Psoas muscle (tissue), 7 donors: ENCODE measurements at regions not wholly inside any gene's neighbourhood (a gene's known extent, or its start where the extent isn't known, plus 50 kb on each side); places are given as distances from the start of the nearest gene placed in this dataset.

Experiments used
- ATAC-seq, 4 donors: fragments of 200-7000 bp; cut with Tn5 transposase; one replicate each; pipeline ENCODE4 v1.9.1; 2020; ENCODE audit warnings: moderate library complexity in 3 of 4, mild to moderate bottlenecking in 2 of 4
- DNase-seq, 2 donors: peaks; one replicate each; pipeline ENCODE4 v3.0.0-alpha.2; 2020
- H3K27ac ChIP-seq: fragments of 200-600 bp; one replicate; pipeline ENCODE4 v1.8.0; 2022
- H3K27me3 ChIP-seq, 3 donors: fragments of 200-600 bp in 1 of 3; one replicate each; pipeline versions ENCODE4 v1.6.1 to v1.8.0; 2013 to 2022; ENCODE audit warnings: low read length in 2 of 3, mild to moderate bottlenecking in 2 of 3, moderate library complexity in 1 of 3; ENCODE audit not compliant: insufficient read depth in 3 of 3
- H3K36me3 ChIP-seq, 2 donors: fragments of 200-600 bp in 1 of 2; one replicate each; pipeline versions ENCODE4 v1.6.1 to v1.8.0; 2013 to 2022; ENCODE audit warnings: low read depth in 1 of 2, mild to moderate bottlenecking in 1 of 2, moderate library complexity in 1 of 2; ENCODE audit not compliant: insufficient read depth in 1 of 2
- H3K4me1 ChIP-seq: fragments of 200-600 bp; one replicate; pipeline ENCODE4 v1.8.0; 2022
- H3K4me3 ChIP-seq: fragments of 200-600 bp; one replicate; pipeline ENCODE4 v1.8.0; 2022; ENCODE audit warnings: mild to moderate bottlenecking
- H3K9me3 ChIP-seq: fragments of 200-600 bp; one replicate; pipeline ENCODE4 v1.8.0; 2022
- CTCF ChIP-seq: fragments of 200-600 bp; IDR thresholded peaks from one replicate; pipeline ENCODE4 v1.8.0; 2022; ENCODE audit warnings: antibody characterized with exemption
- WGBS, 3 donors: extraction: QIAGEN DNeasy Blood & Tissue Kit; methylation state at CpG; one replicate each; pipeline versions ENCODE4 v1.1.6 to v1.1.7; 2013; 5-methylcytosine and 5-hydroxymethylcytosine counted together
- intact Hi-C, 2 donors: fragments of 100-400 bp; cut with DNase I; formaldehyde crosslinking; loops; one replicate each; pipeline versions ENCODE4 v1.11.0 to v1.14.2; 2022
- donor health status: healthy with polysubstance abuse.
- donor health status: DM: no; HTN: no; CAD: no; lungs with moderate emphysema.
- donor health status: Bipolar disorder and iron deficiency.
- donor health status: healthy.
- donor health status: DM: yes; HTN: yes; CAD: no.
- donor health status: DM: no; HTN: no; CAD: no.
- donor health status: DM: yes; HTN: yes; CAD: no.

GRCh38 chr4:151933122-151933827, 172.5 kb upstream of the GATB start:
- WGBS, 3 donors: 82 to 85% (median 83%) methylated on average over 13 of the region's 13 CpGs
- no peaks in the 10 kb centered on the region for H3K27me3 ChIP-seq
- TF ChIP-seq CTCF: no peak
- H3K9me3 ChIP-seq: no peaks in the 10 kb centered on the region
- no peak overlapping the region for H3K27ac ChIP-seq
- DNase-seq: no peak
- intact Hi-C loops: no loop called here
- H3K4me3 ChIP-seq: no peak overlapping the region
- H3K36me3 ChIP-seq: no peaks in the 10 kb centered on the region
- no peaks in the 10 kb centered on the region for H3K4me1 ChIP-seq
- ATAC-seq: no peak

- no peaks in the 10 kb centered on the region for H3K36me3 ChIP-seq
- ATAC-seq (no peak), DNase-seq (no peak)
- H3K4me1 ChIP-seq: no peaks in the 10 kb centered on the region
- no peak for TF ChIP-seq CTCF
- H3K4me3 ChIP-seq: no peak overlapping the region
- H3K27ac ChIP-seq: no peak overlapping the region
- no peaks in the 10 kb centered on the region for H3K27me3 ChIP-seq
- intact Hi-C loops: no loop called here
- no peaks in the 10 kb centered on the region for H3K9me3 ChIP-seq
- 57 to 71% (median 60%) methylated on average over 2 of the region's 2 CpGs for WGBS, 3 donors
Measured at GRCh38 chr4:151931563-151931962, 170.8 kb upstream of the GATB start.

DNA sequence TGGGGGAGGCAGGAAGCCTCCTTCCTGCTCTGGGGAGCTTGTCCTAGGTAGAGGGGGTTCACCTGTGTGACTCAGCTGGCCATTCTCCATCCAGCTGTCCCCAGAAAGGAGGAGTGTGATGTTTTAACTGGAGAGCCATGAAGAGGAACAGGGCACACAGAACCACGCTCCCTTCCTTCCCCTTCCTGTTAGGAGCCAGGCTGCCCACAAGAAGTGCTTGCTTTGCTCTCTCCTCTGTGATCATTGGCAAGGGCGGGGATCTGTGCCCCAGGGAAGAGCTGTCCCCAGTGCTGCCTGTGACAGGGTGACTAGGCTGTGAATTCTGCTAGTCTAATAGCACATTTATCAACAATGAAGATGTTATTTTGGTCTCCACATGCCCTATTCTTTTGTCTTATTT, 169.6 kb upstream of the GATB start:
- Histone ChIP-seq H3K27ac (no peak overlapping the region), H3K4me1 (no peaks in the 10 kb centered on the region), H3K27me3 (no peaks in the 10 kb centered on the region), H3K9me3 (no peaks in the 10 kb centered on the region), H3K36me3 (no peaks in the 10 kb centered on the region), H3K4me3 (no peak overlapping the region)
- WGBS, 3 donors: 71 to 94% (median 84%) methylated on average over 2 of the region's 2 CpGs
- no peak for TF ChIP-seq CTCF
- intact Hi-C loops: no loop called here
- no peak for ATAC-seq
- no peak for DNase-seq

DNA sequence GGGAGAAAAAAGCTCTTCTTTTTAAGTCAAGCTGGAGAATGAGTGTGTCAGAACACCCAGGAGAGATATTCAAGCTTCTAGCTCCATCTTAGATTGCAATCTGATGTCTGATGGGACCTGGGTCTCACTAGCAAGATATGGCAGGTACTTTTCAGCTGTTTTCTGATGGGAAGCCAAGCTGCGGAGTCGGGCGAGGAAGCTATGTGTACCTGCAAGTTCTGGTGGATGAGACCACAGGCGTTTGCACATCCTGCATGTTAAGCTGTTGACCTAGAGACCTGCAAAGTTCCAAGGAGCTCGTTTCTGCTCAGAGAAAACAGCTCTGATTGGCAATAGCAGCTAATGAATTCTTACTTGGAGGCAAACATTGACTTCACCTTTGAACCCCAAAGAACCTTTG, 167.3 kb upstream of the GATB start:
- no peaks in the 10 kb centered on the region for H3K9me3 ChIP-seq
- H3K4me3 ChIP-seq: no peak overlapping the region

More for the DNA sequence above, 167.3 kb upstream of the GATB start:
- DNase-seq (no peak), ATAC-seq (no peak)
- H3K27me3 ChIP-seq: no peaks in the 10 kb centered on the region
- H3K27ac ChIP-seq: no peak overlapping the region
- WGBS, 3 donors: 75 to 79% (median 78%) methylated on average over 5 of the region's 5 CpGs
- H3K4me1 ChIP-seq: no peaks in the 10 kb centered on the region
- intact Hi-C loops: no loop called here
- TF ChIP-seq CTCF: no peak
- H3K36me3 ChIP-seq: no peaks in the 10 kb centered on the region
